Activated naive CD4-positive, alpha-beta T cell treated with anti-CD3 and anti-CD28 coated beads for 36 hours (primary cell): ENCODE measurements at regions not wholly inside any gene's neighbourhood (a gene's known extent, or its start where the extent isn't known, plus 50 kb on each side); places are given as distances from the start of the nearest gene placed in this dataset.

Experiments
- CTCF ChIA-PET: fragments of 350-600 bp; sonication (Branson Sonifier 250); formaldehyde crosslinking; loops from one replicate; lab custom pipeline; 2021; ENCODE audit warnings: antibody characterized with exemption; lab: Charles Lee
- DNase-seq: peaks from one replicate; pipeline ENCODE4 v3.0.0-alpha.2; 2020
- H3K27ac Mint-ChIP-seq: one replicate; pipeline ENCODE4 v1.8.0; 2021; ENCODE audit warnings: mild to moderate bottlenecking, mixed read lengths
- H3K27me3 Mint-ChIP-seq: one replicate; pipeline ENCODE4 v1.8.0; 2021; ENCODE audit warnings: low read depth, mixed read lengths
- H3K36me3 Mint-ChIP-seq: one replicate; pipeline ENCODE4 v1.8.0; 2021; ENCODE audit warnings: low read depth, mixed read lengths
- H3K4me1 Mint-ChIP-seq: one replicate; pipeline ENCODE4 v1.8.0; 2021; ENCODE audit warnings: low read depth, mixed read lengths
- H3K4me3 Mint-ChIP-seq: one replicate; pipeline ENCODE4 v1.8.0; 2021; ENCODE audit warnings: mild to moderate bottlenecking, moderate library complexity, mixed read lengths
- H3K9me3 Mint-ChIP-seq: one replicate; pipeline ENCODE4 v1.8.0; 2021; ENCODE audit warnings: mixed read lengths
- intact Hi-C: fragments of 100-400 bp; cut with micrococcal nuclease; formaldehyde crosslinking; loops from one replicate; pipeline ENCODE4 v1.15.1; 2023

DNA sequence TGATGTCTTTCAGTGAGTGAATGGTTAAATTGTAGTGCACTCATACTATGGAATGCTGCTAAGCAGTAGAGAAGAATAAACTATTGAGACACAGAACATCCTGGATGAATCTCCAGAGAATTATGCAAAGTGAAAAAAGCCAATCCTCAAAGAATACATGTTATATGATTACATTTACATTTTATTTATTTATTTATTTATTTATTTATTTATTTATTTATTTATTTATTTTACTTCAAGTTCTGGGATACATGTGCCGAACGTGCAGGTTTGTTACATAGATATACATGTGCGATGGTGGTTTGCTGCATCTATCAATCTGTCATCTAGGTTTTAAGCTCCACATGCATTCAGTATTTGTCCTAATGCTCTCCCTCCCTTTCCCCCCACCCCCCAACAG lies 175.8 kb upstream of the VGLL2 start:
- Mint-ChIP-seq H3K4me3 (no peak overlapping the region), H3K36me3 (no peaks in the 10 kb centered on the region), H3K27ac (no peak overlapping the region), H3K27me3 (no peaks in the 10 kb centered on the region), H3K4me1 (no peaks in the 10 kb centered on the region), H3K9me3 (peaks cover 3% of the 10 kb centered on the region)
- intact Hi-C loops = no loop called here
- CTCF ChIA-PET = no interaction called here
- DNase-seq = no peak

GRCh38 chr6:117110146-117110545 lies 155.2 kb upstream of the VGLL2 start:
- Mint-ChIP-seq H3K36me3 (no peaks in the 10 kb centered on the region), H3K27ac (no peak overlapping the region), H3K27me3 (no peaks in the 10 kb centered on the region), H3K4me3 (no peak overlapping the region), H3K9me3 (peaks cover 19% of the 10 kb centered on the region), H3K4me1 (no peaks in the 10 kb centered on the region)
- DNase-seq = no peak
- CTCF ChIA-PET = no interaction called here
- intact Hi-C loops = no loop called here

DNA sequence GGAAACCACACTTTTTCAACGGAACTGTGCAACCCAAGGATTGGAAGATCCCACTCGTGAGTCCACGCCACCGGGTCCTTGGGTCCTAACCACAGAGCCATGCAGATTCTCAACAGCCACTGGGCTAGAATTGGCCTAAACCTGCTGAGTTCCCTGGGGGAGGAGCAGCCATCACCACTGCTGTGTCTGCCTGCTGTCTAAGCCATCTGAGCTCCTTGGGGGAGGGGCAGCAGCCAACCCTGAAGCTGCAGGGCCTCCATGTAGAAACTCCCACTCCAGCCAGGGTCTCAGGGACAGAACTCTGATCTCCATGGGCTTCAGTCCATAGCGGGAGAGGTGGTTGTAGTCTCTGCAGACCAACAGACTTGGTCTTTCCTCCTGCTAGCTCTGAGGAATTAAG lies 154.6 kb upstream of the VGLL2 start:
- no peaks in the 10 kb centered on the region for H3K27me3 Mint-ChIP-seq
- H3K36me3 Mint-ChIP-seq = no peaks in the 10 kb centered on the region
- peaks cover 19% of the 10 kb centered on the region for H3K9me3 Mint-ChIP-seq
- no peaks in the 10 kb centered on the region for H3K4me1 Mint-ChIP-seq
- no peak for DNase-seq
- no peak overlapping the region for H3K4me3 Mint-ChIP-seq
- no peak overlapping the region for H3K27ac Mint-ChIP-seq
- intact Hi-C loops = no loop called here
- CTCF ChIA-PET = no interaction called here

- Mint-ChIP-seq H3K9me3 (peaks cover 10% of the 10 kb centered on the region), H3K4me3 (no peak overlapping the region), H3K27ac (no peak overlapping the region), H3K4me1 (no peaks in the 10 kb centered on the region), H3K36me3 (no peaks in the 10 kb centered on the region), H3K27me3 (no peaks in the 10 kb centered on the region)
- CTCF ChIA-PET = no interaction called here
- no peak for DNase-seq
- intact Hi-C loops = no loop called here
Observed at GRCh38 chr6:117117652-117118051, 147.7 kb upstream of the VGLL2 start.

DNA sequence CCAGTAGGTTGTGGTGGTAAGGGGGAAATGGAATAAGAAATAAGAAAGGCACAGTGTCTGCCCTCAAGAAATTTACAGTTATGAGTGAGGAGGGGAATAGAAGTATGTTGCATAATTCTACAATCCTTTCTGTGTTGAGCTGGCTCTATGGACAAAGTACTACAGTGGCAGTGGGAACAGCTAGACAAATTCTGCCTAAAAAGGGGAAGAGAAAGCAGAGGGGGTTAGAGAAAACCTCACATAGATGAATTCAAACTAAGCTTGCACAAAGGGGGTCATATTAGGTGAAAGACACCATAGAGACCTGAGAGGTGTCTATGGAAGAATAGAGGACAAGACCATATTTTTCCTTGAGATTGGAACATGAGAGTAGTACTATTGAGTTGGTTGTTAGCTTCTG lies 146.9 kb upstream of the VGLL2 start:
- Mint-ChIP-seq H3K27me3 (no peaks in the 10 kb centered on the region), H3K36me3 (no peaks in the 10 kb centered on the region), H3K4me3 (no peak overlapping the region), H3K27ac (no peak overlapping the region), H3K4me1 (no peaks in the 10 kb centered on the region), H3K9me3 (peaks cover 9% of the 10 kb centered on the region)
- CTCF ChIA-PET = no interaction called here
- DNase-seq = no peak
- intact Hi-C loops = no loop called here

GRCh38 chr6:117126213-117126612 lies 139.1 kb upstream of the VGLL2 start:
- Mint-ChIP-seq H3K4me3 (no peak overlapping the region), H3K4me1 (no peaks in the 10 kb centered on the region), H3K9me3 (peaks cover 5% of the 10 kb centered on the region), H3K27ac (no peak overlapping the region), H3K36me3 (no peaks in the 10 kb centered on the region), H3K27me3 (no peaks in the 10 kb centered on the region)
- no peak for DNase-seq
- CTCF ChIA-PET = no interaction called here
- intact Hi-C loops = no loop called here

DNA sequence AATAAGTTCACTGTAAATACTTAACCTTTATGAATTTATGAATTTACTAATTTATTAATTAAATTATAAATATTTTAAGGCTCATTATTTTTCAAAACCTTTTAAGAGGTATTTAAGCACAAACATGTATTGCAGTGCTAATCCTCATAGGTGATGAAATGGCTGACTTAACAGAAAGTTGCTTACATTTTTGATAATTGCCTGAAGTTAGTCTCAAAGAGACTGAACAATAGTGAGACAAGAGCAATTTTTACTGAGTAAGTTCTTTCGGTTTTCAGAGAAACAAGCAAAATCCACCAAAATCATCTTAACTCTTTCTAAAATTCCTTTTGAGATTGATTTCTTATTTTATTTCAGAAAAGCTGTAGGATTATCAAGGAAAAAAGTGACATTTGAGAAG lies 137.3 kb upstream of the VGLL2 start:
- Mint-ChIP-seq H3K36me3 (no peaks in the 10 kb centered on the region), H3K9me3 (peaks cover 3% of the 10 kb centered on the region), H3K27me3 (no peaks in the 10 kb centered on the region), H3K4me1 (no peaks in the 10 kb centered on the region), H3K4me3 (no peak overlapping the region), H3K27ac (no peak overlapping the region)
- DNase-seq = no peak
- intact Hi-C loops = no loop called here
- CTCF ChIA-PET = no interaction called here

DNA sequence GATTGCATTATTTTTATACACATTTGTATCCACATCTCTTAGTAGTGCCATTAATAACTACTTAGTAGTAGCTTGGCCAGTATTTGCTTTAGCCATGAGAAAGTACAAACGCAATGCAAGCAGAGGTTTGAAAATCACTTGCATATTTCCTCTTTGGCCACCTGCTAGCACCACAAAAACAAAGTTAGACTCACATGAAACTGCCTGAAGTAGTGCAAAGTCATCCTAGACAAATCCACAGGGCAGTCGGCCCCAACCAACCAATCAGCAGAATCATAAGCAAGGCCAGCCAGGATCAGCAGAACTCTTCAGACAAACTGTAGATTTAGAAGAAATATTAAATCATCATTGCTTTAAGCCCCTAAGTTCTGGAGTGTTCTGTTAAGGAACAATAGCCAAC lies 135.2 kb upstream of the VGLL2 start:
- H3K4me1 Mint-ChIP-seq = no peaks in the 10 kb centered on the region
- H3K27me3 Mint-ChIP-seq = no peaks in the 10 kb centered on the region
- no peak overlapping the region for H3K4me3 Mint-ChIP-seq
- no peaks in the 10 kb centered on the region for H3K9me3 Mint-ChIP-seq
- no peaks in the 10 kb centered on the region for H3K36me3 Mint-ChIP-seq
- CTCF ChIA-PET = no interaction called here
- DNase-seq = no peak
- intact Hi-C loops = no loop called here
- H3K27ac Mint-ChIP-seq = no peak overlapping the region

GRCh38 chr6:117136702-117137101 lies 128.7 kb upstream of the VGLL2 start:
- Mint-ChIP-seq H3K27ac (no peak overlapping the region), H3K36me3 (no peaks in the 10 kb centered on the region), H3K4me3 (no peak overlapping the region), H3K27me3 (no peaks in the 10 kb centered on the region), H3K9me3 (no peaks in the 10 kb centered on the region), H3K4me1 (no peaks in the 10 kb centered on the region)
- CTCF ChIA-PET = no interaction called here
- intact Hi-C loops = no loop called here
- DNase-seq = no peak

- Mint-ChIP-seq H3K36me3 (no peaks in the 10 kb centered on the region), H3K27me3 (no peaks in the 10 kb centered on the region), H3K27ac (no peak overlapping the region), H3K9me3 (no peaks in the 10 kb centered on the region), H3K4me3 (no peak overlapping the region), H3K4me1 (no peaks in the 10 kb centered on the region)
- CTCF ChIA-PET = no interaction called here
- no peak for DNase-seq
- intact Hi-C loops = no loop called here
Observed at GRCh38 chr6:117137711-117138110, 127.6 kb upstream of the VGLL2 start.

- H3K27ac Mint-ChIP-seq = no peak overlapping the region
- no peaks in the 10 kb centered on the region for H3K36me3 Mint-ChIP-seq
- no peaks in the 10 kb centered on the region for H3K4me1 Mint-ChIP-seq
- no peaks in the 10 kb centered on the region for H3K27me3 Mint-ChIP-seq
- no peaks in the 10 kb centered on the region for H3K9me3 Mint-ChIP-seq
- no peak for DNase-seq
- H3K4me3 Mint-ChIP-seq = no peak overlapping the region
- CTCF ChIA-PET = no interaction called here
- intact Hi-C loops = no loop called here
Observed at GRCh38 chr6:117138425-117138824, 126.9 kb upstream of the VGLL2 start.

- no peak overlapping the region for H3K27ac Mint-ChIP-seq
- H3K4me3 Mint-ChIP-seq = no peak overlapping the region
- CTCF ChIA-PET = no interaction called here
- intact Hi-C loops = no loop called here
- H3K9me3 Mint-ChIP-seq = no peaks in the 10 kb centered on the region
- no peak for DNase-seq
- no peaks in the 10 kb centered on the region for H3K4me1 Mint-ChIP-seq
- H3K36me3 Mint-ChIP-seq = no peaks in the 10 kb centered on the region
- H3K27me3 Mint-ChIP-seq = no peaks in the 10 kb centered on the region
Observed at GRCh38 chr6:117138920-117139319, 126.4 kb upstream of the VGLL2 start.

DNA sequence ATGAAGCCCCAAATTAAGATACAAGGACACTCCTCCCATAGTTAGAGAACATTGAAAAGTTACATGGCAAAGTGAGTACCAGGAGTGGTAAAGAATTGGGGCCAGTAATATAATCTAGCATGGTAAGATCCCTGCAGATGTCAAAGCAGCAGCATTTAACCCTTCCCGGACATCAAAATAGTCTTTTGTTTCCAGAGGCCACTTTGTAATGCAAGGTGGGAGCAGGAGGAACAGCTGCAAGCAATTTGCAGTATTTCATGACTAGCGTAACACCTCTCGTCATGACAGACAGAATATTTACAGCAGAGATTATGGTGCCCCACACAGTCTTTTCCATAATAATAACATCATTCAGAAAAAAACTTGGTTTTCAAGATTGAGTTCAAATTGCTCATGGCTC lies 123.2 kb upstream of the VGLL2 start:
- H3K9me3 Mint-ChIP-seq = peaks cover 8% of the 10 kb centered on the region
- intact Hi-C loops = no loop called here
- H3K36me3 Mint-ChIP-seq = peaks cover 1% of the 10 kb centered on the region
- H3K27me3 Mint-ChIP-seq = peaks cover 1% of the 10 kb centered on the region
- no peak overlapping the region for H3K4me3 Mint-ChIP-seq
- no peak overlapping the region for H3K27ac Mint-ChIP-seq
- no peak for DNase-seq
- CTCF ChIA-PET = no interaction called here
- H3K4me1 Mint-ChIP-seq = no peaks in the 10 kb centered on the region

DNA sequence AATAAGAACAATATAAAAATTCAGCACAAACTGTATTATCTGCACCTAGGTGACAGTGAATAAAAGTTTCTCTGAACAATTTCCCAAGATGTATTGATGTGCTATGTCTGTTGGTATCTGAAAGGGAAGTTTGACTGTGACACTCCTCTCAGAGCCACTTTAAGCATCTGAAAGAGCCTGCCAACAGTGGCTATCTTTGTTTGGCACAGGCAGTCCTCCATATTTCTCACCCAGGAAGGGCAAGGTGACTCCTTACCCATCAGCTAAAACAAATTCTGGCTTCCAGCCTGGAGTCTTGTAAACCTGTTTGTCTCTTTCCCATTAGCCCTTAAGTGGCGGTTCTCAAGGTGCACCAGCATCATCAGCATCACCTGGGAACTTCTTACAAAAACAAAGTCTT lies 122.4 kb upstream of the VGLL2 start:
- intact Hi-C loops = no loop called here
- CTCF ChIA-PET = no interaction called here
- peaks cover 1% of the 10 kb centered on the region for H3K36me3 Mint-ChIP-seq
- no peaks in the 10 kb centered on the region for H3K4me1 Mint-ChIP-seq
- DNase-seq = no peak
- H3K27ac Mint-ChIP-seq = no peak overlapping the region
- H3K27me3 Mint-ChIP-seq = peaks cover 1% of the 10 kb centered on the region
- H3K4me3 Mint-ChIP-seq = no peak overlapping the region
- peaks cover 8% of the 10 kb centered on the region for H3K9me3 Mint-ChIP-seq
